ENCODE measurements at regions not wholly inside any gene's neighbourhood (a gene's known extent, or its start where the extent isn't known, plus 50 kb on each side); places are given as distances from the start of the nearest gene placed in this dataset.

DNA sequence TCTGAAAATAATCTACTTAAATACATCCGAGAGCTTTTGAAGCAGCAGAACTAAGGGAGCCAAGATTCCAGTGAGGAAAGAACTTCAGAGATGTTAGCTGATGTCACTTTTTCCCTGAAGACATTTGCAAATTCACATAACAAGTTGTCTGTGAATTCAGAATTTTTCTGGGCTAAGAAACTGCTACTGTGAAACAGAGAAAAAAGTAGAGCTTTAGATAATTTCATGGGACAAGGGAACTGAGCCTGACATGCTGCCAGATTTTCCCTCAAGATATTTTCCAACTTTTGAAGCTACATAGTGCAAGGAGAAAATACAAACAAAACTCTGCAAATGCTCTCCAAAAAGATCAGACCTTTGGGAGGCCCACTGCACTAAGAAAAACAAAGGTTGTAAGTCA lies 484.2 kb downstream of the ANKRD7 start:
- Histone ChIP-seq H3K9ac (ENCODE audit: low read length in 5 of 5) (no peak overlapping the region), H3K4me3 (ENCODE audit: low read depth in 1 of 5, low read length in 5 of 5) (no peak overlapping the region), H3K4me1 (ENCODE audit: control insufficient read depth in 5 of 5, insufficient read depth in 5 of 5, low read length in 5 of 5) (peaks cover 0 to 12% (median 0%) of the 10 kb centered on the region in 5 donors), H3K9me3 (ENCODE audit: control insufficient read depth in 5 of 5, low read length in 5 of 5) (no peaks in the 10 kb centered on the region), H3K27me3 (ENCODE audit: control insufficient read depth in 5 of 5, insufficient read depth in 4 of 5, low read length in 5 of 5) (no peaks in the 10 kb centered on the region), H3K36me3 (ENCODE audit: control insufficient read depth in 5 of 5, insufficient read depth in 5 of 5, low read length in 5 of 5) (no peaks in the 10 kb centered on the region), H3K27ac (ENCODE audit: low read depth, low read length) (no peak overlapping the region)

DNA sequence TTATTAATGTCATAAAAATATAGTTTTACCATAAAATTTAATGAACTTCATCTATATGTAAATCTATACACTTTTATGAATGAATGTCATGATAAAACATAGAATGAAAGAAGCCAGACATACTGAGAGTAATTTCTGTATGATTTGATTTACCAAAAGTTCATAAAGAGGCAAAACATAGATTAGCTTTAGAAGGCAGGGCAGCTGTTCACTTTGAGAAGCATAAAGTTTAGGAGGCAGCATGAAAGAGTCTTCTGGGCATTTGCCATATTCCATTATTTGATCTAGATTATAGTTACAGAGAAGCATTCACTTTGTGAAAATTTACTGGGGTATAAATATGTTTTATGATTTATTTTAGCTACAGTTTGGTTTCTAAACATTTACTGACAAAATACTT lies 487.2 kb downstream of the ANKRD7 start:
- Histone ChIP-seq H3K9me3 (ENCODE audit: control insufficient read depth in 5 of 5, low read length in 5 of 5) (no peaks in the 10 kb centered on the region), H3K4me3 (ENCODE audit: low read depth in 1 of 5, low read length in 5 of 5) (no peak overlapping the region), H3K36me3 (ENCODE audit: control insufficient read depth in 5 of 5, insufficient read depth in 5 of 5, low read length in 5 of 5) (no peaks in the 10 kb centered on the region), H3K27me3 (ENCODE audit: control insufficient read depth in 5 of 5, insufficient read depth in 4 of 5, low read length in 5 of 5) (no peaks in the 10 kb centered on the region), H3K27ac (ENCODE audit: low read depth, low read length) (no peak overlapping the region), H3K4me1 (ENCODE audit: control insufficient read depth in 5 of 5, insufficient read depth in 5 of 5, low read length in 5 of 5) (peaks cover 0 to 12% (median 0%) of the 10 kb centered on the region in 5 donors), H3K9ac (ENCODE audit: low read length in 5 of 5) (no peak overlapping the region)

DNA sequence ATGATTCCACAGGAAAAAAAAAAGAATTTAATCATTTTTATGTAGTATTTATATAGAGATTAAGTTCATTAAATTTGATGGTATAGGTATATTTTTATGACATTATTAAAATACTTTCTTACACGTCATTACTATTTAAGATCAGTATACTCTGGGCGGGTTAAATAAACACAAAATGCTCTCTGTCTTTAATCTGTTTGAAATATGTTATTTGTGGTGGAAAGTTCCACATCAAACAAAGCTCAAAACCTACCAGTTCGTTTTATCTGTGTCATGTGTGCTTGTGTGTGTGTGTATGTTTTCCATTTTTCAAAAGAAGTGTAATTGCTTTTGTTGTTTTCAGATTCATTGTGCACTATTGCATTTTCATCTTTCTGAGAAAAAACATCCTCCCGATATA lies 488.5 kb downstream of the ANKRD7 start:
- Histone ChIP-seq H3K9me3 (ENCODE audit: control insufficient read depth in 5 of 5, low read length in 5 of 5) (no peaks in the 10 kb centered on the region), H3K4me3 (ENCODE audit: low read depth in 1 of 5, low read length in 5 of 5) (no peak overlapping the region), H3K9ac (ENCODE audit: low read length in 5 of 5) (no peak overlapping the region), H3K27me3 (ENCODE audit: control insufficient read depth in 5 of 5, insufficient read depth in 4 of 5, low read length in 5 of 5) (no peaks in the 10 kb centered on the region), H3K27ac (ENCODE audit: low read depth, low read length) (no peak overlapping the region), H3K4me1 (ENCODE audit: control insufficient read depth in 5 of 5, insufficient read depth in 5 of 5, low read length in 5 of 5) (peaks cover 0 to 10% (median 0%) of the 10 kb centered on the region in 5 donors), H3K36me3 (ENCODE audit: control insufficient read depth in 5 of 5, insufficient read depth in 5 of 5, low read length in 5 of 5) (no peaks in the 10 kb centered on the region)

DNA sequence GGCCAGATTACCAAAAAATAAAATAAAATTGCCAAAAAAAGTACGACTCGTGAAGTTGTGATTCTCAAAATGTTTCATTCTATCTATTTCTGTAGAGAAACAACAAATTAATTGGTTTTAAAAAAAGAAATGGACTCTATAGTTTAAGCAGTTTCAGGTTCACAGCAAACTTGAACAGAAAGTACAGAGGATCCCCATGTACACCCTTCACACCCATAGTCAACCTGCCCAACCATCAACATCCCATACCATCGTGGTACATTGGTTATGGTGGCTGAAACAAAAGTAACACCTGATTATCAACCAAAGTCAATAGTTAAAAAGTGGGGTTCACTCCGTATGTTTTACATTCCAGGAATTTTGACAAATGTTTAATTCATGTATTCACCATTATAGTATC lies 496.1 kb downstream of the ANKRD7 start:
- Histone ChIP-seq H3K9ac (ENCODE audit: low read length in 5 of 5) (no peak overlapping the region), H3K4me1 (ENCODE audit: control insufficient read depth in 5 of 5, insufficient read depth in 5 of 5, low read length in 5 of 5) (no peaks in the 10 kb centered on the region), H3K36me3 (ENCODE audit: control insufficient read depth in 5 of 5, insufficient read depth in 5 of 5, low read length in 5 of 5) (no peaks in the 10 kb centered on the region)

DNA sequence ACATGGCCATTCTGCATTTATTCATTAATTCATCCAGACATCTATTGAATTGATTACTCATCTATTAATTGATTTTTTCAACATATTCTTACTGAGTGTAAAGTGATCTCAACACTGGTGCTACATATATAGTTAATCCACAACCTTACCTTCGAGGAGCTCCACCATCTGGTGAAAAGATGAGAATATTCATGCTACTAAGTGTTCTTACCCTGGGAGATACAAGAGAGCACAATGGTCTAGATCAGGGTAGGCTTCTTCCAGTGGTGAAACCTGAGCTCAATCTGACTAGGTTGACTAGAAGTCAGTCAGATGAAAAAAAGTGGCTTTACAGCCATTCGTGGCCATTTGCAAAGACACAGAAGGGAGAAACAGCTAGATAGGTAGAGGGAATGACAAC lies 507.4 kb downstream of the ANKRD7 start:
- no peak overlapping the region for H3K4me3 ChIP-seq (ENCODE audit: low read depth in 1 of 5, low read length in 5 of 5)
- H3K9me3 ChIP-seq (ENCODE audit: control insufficient read depth in 5 of 5, low read length in 5 of 5): no peaks in the 10 kb centered on the region
- H3K9ac ChIP-seq (ENCODE audit: low read length in 5 of 5): no peak overlapping the region
- H3K27ac ChIP-seq (ENCODE audit: low read depth, low read length): no peak overlapping the region
- no peaks in the 10 kb centered on the region for H3K36me3 ChIP-seq (ENCODE audit: control insufficient read depth in 5 of 5, insufficient read depth in 5 of 5, low read length in 5 of 5)
- H3K4me1 ChIP-seq (ENCODE audit: control insufficient read depth in 5 of 5, insufficient read depth in 5 of 5, low read length in 5 of 5): no peaks in the 10 kb centered on the region
- no peaks in the 10 kb centered on the region for H3K27me3 ChIP-seq (ENCODE audit: control insufficient read depth in 5 of 5, insufficient read depth in 4 of 5, low read length in 5 of 5)

More for the DNA sequence above, 496.1 kb downstream of the ANKRD7 start:
- Histone ChIP-seq H3K27me3 (ENCODE audit: control insufficient read depth in 5 of 5, insufficient read depth in 4 of 5, low read length in 5 of 5) (no peaks in the 10 kb centered on the region), H3K9me3 (ENCODE audit: control insufficient read depth in 5 of 5, low read length in 5 of 5) (peaks cover 0 to 2% (median 0%) of the 10 kb centered on the region in 5 donors), H3K4me3 (ENCODE audit: low read depth in 1 of 5, low read length in 5 of 5) (no peak overlapping the region), H3K27ac (ENCODE audit: low read depth, low read length) (no peak overlapping the region)

DNA sequence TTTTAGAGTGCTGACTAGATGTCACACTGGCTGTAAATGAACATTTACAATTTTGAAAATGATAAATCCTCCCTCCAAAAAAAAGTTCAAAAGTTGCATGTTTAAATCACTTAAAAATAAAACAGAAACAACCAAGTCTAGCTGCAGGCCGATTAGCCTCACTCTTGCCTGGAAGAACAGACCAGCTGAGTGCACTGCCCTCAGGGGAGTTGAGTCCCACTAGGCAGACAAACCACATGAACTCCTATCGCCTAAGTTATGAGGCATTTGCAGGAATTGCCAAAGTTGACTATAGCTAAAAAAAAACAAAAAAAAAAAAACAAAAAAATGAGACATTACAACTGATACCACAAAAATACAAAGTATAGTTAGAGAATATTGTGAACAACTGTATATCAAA lies 510.0 kb downstream of the ANKRD7 start:
- no peak overlapping the region for H3K4me3 ChIP-seq (ENCODE audit: low read depth in 1 of 5, low read length in 5 of 5)
- no peak overlapping the region for H3K27ac ChIP-seq (ENCODE audit: low read depth, low read length)
- no peaks in the 10 kb centered on the region for H3K27me3 ChIP-seq (ENCODE audit: control insufficient read depth in 5 of 5, insufficient read depth in 4 of 5, low read length in 5 of 5)
- H3K9ac ChIP-seq (ENCODE audit: low read length in 5 of 5): no peak overlapping the region
- no peaks in the 10 kb centered on the region for H3K9me3 ChIP-seq (ENCODE audit: control insufficient read depth in 5 of 5, low read length in 5 of 5)
- H3K36me3 ChIP-seq (ENCODE audit: control insufficient read depth in 5 of 5, insufficient read depth in 5 of 5, low read length in 5 of 5): no peaks in the 10 kb centered on the region
- H3K4me1 ChIP-seq (ENCODE audit: control insufficient read depth in 5 of 5, insufficient read depth in 5 of 5, low read length in 5 of 5): no peaks in the 10 kb centered on the region

DNA sequence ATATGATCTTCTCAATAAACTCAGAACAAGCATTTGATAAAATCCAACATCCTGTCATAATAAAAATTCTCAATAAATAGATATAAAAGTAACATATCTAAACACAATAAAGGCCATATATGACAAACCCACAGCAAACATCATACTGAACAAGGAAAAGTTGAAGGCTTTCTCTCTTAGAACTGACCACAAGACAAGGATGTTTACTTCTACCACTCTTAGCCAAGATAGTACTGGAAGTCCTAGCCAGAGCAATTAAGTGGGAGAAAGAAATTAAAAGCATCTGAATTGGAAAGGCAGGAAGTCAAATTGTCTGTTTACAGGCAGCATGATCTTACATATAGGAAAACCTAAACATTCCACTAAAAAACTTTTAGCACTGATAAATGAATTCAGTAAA lies 510.9 kb downstream of the ANKRD7 start:
- Histone ChIP-seq H3K9ac (ENCODE audit: low read length in 5 of 5) (no peak overlapping the region), H3K27me3 (ENCODE audit: control insufficient read depth in 5 of 5, insufficient read depth in 4 of 5, low read length in 5 of 5) (no peaks in the 10 kb centered on the region), H3K9me3 (ENCODE audit: control insufficient read depth in 5 of 5, low read length in 5 of 5) (no peaks in the 10 kb centered on the region), H3K4me1 (ENCODE audit: control insufficient read depth in 5 of 5, insufficient read depth in 5 of 5, low read length in 5 of 5) (no peaks in the 10 kb centered on the region), H3K36me3 (ENCODE audit: control insufficient read depth in 5 of 5, insufficient read depth in 5 of 5, low read length in 5 of 5) (no peaks in the 10 kb centered on the region), H3K27ac (ENCODE audit: low read depth, low read length) (no peak overlapping the region), H3K4me3 (ENCODE audit: low read depth in 1 of 5, low read length in 5 of 5) (no peak overlapping the region)

DNA sequence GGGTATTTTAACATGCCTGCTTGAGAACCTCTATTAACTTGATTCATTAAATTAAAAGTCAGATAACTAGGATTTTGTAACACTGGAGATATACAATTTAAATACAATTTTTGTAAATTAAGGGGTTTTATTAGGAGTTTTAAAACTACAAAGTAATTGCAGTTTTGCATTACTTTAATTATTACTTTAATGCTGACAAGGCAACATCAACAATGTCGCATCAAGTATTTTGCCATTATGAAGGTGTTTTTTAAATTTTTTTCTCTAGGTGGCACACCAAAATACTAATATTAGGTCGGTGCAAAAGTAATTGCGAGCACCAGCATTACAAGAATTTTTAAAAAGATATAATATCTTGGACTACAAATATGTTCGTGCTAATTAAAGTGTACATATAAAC lies 513.4 kb downstream of the ANKRD7 start:
- Histone ChIP-seq H3K9ac (ENCODE audit: low read length in 5 of 5) (no peak overlapping the region), H3K4me3 (ENCODE audit: low read depth in 1 of 5, low read length in 5 of 5) (no peak overlapping the region)

DNA sequence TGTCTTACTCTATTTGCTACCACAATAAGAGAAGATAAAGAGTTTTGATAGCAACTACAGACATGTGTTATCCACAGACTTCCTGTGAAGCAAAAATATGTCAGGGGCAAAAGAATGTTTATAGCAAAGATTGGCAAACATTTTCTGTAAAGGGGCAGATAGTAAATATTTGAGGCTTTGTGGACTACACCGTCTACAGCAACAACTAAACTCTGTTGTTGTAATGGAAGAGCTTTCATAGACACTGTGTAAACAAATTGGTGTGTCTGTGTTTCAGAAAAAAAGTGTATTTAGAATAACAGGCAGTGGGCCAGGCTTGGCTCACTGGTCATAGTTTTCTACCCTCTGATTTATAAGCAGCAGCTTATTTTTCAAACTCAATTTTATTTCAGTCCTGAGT lies 521.4 kb downstream of the ANKRD7 start:
- H3K36me3 ChIP-seq (ENCODE audit: control insufficient read depth in 5 of 5, insufficient read depth in 5 of 5, low read length in 5 of 5): no peaks in the 10 kb centered on the region
- H3K9me3 ChIP-seq (ENCODE audit: control insufficient read depth in 5 of 5, low read length in 5 of 5): no peaks in the 10 kb centered on the region
- no peak overlapping the region for H3K4me3 ChIP-seq (ENCODE audit: low read depth in 1 of 5, low read length in 5 of 5)
- H3K27ac ChIP-seq (ENCODE audit: low read depth, low read length): no peak overlapping the region
- no peaks in the 10 kb centered on the region for H3K4me1 ChIP-seq (ENCODE audit: control insufficient read depth in 5 of 5, insufficient read depth in 5 of 5, low read length in 5 of 5)
- H3K27me3 ChIP-seq (ENCODE audit: control insufficient read depth in 5 of 5, insufficient read depth in 4 of 5, low read length in 5 of 5): no peaks in the 10 kb centered on the region
- H3K9ac ChIP-seq (ENCODE audit: low read length in 5 of 5): no peak overlapping the region

More for the DNA sequence above, 513.4 kb downstream of the ANKRD7 start:
- no peaks in the 10 kb centered on the region for H3K36me3 ChIP-seq (ENCODE audit: control insufficient read depth in 5 of 5, insufficient read depth in 5 of 5, low read length in 5 of 5)
- H3K27me3 ChIP-seq (ENCODE audit: control insufficient read depth in 5 of 5, insufficient read depth in 4 of 5, low read length in 5 of 5): no peaks in the 10 kb centered on the region
- H3K27ac ChIP-seq (ENCODE audit: low read depth, low read length): no peak overlapping the region
- no peaks in the 10 kb centered on the region for H3K4me1 ChIP-seq (ENCODE audit: control insufficient read depth in 5 of 5, insufficient read depth in 5 of 5, low read length in 5 of 5)
- H3K9me3 ChIP-seq (ENCODE audit: control insufficient read depth in 5 of 5, low read length in 5 of 5): no peaks in the 10 kb centered on the region

DNA sequence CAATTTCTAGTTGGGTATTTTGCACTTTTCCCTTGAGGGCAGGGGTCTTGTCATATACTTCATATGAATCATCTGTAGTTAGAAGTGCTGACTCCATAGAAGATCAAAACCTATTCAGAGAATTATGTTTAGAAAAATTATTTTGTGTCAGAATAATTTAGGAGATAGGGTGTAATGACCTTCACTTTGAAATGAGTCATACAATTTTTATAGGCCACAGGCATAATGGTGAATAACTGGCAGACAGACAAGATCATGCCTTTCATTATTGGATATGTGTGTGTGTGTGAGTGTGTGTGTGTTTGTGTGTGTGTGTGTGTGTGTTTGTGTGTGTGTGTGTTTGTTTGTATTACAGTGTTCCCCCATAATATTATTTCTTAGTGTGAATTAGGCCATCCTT lies 523.0 kb downstream of the ANKRD7 start:
- Histone ChIP-seq H3K4me1 (ENCODE audit: control insufficient read depth in 5 of 5, insufficient read depth in 5 of 5, low read length in 5 of 5) (no peaks in the 10 kb centered on the region), H3K9ac (ENCODE audit: low read length in 5 of 5) (no peak overlapping the region), H3K27me3 (ENCODE audit: control insufficient read depth in 5 of 5, insufficient read depth in 4 of 5, low read length in 5 of 5) (no peaks in the 10 kb centered on the region), H3K27ac (ENCODE audit: low read depth, low read length) (no peak overlapping the region), H3K9me3 (ENCODE audit: control insufficient read depth in 5 of 5, low read length in 5 of 5) (no peaks in the 10 kb centered on the region), H3K4me3 (ENCODE audit: low read depth in 1 of 5, low read length in 5 of 5) (no peak overlapping the region), H3K36me3 (ENCODE audit: control insufficient read depth in 5 of 5, insufficient read depth in 5 of 5, low read length in 5 of 5) (no peaks in the 10 kb centered on the region)

DNA sequence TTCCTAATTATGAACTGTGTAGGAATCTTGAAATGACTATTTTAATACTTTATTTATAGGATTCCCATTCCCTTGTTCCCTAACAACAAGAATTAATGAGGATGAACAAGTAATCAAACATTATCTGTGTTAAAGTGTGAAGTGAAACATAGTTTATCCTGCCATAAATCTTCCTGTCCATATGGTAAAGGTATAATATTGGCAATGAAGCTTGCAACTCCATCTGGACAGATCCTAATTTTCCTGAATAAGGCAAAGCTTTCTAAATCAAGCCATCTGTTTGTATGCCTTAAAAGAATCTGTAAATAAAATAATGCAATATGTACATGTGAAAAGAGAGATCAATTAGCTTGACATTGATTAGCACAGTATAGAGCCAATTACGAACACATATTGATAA lies 529.0 kb downstream of the ANKRD7 start:
- no peak overlapping the region for H3K27ac ChIP-seq (ENCODE audit: low read depth, low read length)
- no peak overlapping the region for H3K9ac ChIP-seq (ENCODE audit: low read length in 5 of 5)
- no peak overlapping the region for H3K4me3 ChIP-seq (ENCODE audit: low read depth in 1 of 5, low read length in 5 of 5)

More for the DNA sequence above, 529.0 kb downstream of the ANKRD7 start:
- H3K4me1 ChIP-seq (ENCODE audit: control insufficient read depth in 5 of 5, insufficient read depth in 5 of 5, low read length in 5 of 5): peaks cover 0 to 3% (median 0%) of the 10 kb centered on the region in 5 donors
- H3K9me3 ChIP-seq (ENCODE audit: control insufficient read depth in 5 of 5, low read length in 5 of 5): no peaks in the 10 kb centered on the region
- no peaks in the 10 kb centered on the region for H3K36me3 ChIP-seq (ENCODE audit: control insufficient read depth in 5 of 5, insufficient read depth in 5 of 5, low read length in 5 of 5)
- H3K27me3 ChIP-seq (ENCODE audit: control insufficient read depth in 5 of 5, insufficient read depth in 4 of 5, low read length in 5 of 5): no peaks in the 10 kb centered on the region

Measured in subcutaneous abdominal adipose tissue (tissue), 5 donors.